GM10266 (cell line): ENCODE measurements at regions not wholly inside any gene's neighbourhood (a gene's known extent, or its start where the extent isn't known, plus 50 kb on each side); places are given as distances from the start of the nearest gene placed in this dataset.

ENCODE experiments used
- DNase-seq: peaks from one replicate; pipeline ENCODE4 v3.0.0; 2012; ENCODE audit errors: extremely low spot score
- CTCF ChIP-seq: IDR thresholded peaks from 2 replicates; pipeline ENCODE4 v1.5.1; 2012; ENCODE audit warnings: mild to moderate bottlenecking, low read depth; ENCODE audit not compliant: control insufficient read depth, insufficient read depth; ENCODE audit errors: missing control alignments

GRCh38 chr2:176748662-176749061, 463.9 kb upstream of the HNRNPA3 start:
- TF ChIP-seq CTCF: no peak

GRCh38 chr2:176751314-176752227, 461.0 kb upstream of the HNRNPA3 start:
- DNase-seq: no peak
- TF ChIP-seq CTCF: no peak

More at GRCh38 chr2:176748662-176749061, 463.9 kb upstream of the HNRNPA3 start:
- DNase-seq: no peak

- no peak for TF ChIP-seq CTCF
- DNase-seq: no peak
Measured at GRCh38 chr2:176752295-176752694, 460.3 kb upstream of the HNRNPA3 start.

GRCh38 chr2:176753205-176753604, 459.4 kb upstream of the HNRNPA3 start:
- TF ChIP-seq CTCF: no peak
- DNase-seq: no peak

- no peak for DNase-seq
- TF ChIP-seq CTCF: no peak
Measured at GRCh38 chr2:176753752-176754474, 458.7 kb upstream of the HNRNPA3 start.

GRCh38 chr2:176755537-176756135, 457.0 kb upstream of the HNRNPA3 start:
- no peak for DNase-seq
- TF ChIP-seq CTCF: no peak
